GM19372 (cell line): ENCODE measurements at regions not wholly inside any gene's neighbourhood (a gene's known extent, or its start where the extent isn't known, plus 50 kb on each side); places are given as distances from the start of the nearest gene placed in this dataset.
"Not testable (repeated sequence)": the region's sequence is repeated elsewhere in the genome, so short reads cannot be mapped to it uniquely, and the experiment has no call there.

Source experiments
- ATAC-seq: cut with Tn5 transposase; IDR thresholded peaks from one replicate; pipeline ENCODE4 v1.9.1; 2021; ENCODE audit warnings: mild to moderate bottlenecking, low read depth, moderate library complexity; ENCODE audit not compliant: unreplicated experiment

DNA sequence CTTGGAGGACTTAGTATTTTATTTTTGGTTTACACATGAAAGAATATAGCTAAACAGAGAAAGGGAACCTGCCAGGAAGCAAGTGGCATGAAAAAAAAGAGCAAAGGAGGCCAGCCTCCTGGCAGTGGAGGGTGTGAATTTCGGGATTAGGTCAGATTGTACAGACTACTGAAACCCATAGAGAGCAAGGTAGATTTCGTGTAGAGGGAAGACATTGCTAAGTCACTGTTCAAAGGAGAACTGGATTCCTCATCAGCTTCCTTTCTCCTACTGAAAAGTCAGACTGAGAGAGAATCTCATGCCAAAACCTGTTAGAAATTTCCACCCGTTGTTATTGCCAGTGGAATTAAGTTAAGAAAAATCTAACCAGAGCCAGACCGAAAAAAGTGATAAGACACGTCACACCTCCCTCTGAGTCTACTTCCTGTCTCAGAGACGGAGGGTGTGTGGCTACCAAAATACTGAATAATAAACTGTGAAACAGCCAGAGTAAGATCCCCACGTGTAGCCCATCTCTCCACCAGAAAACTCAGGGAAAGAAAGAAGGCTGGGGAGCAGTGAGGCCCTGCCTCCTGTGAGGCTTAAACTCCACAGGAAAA is 118.8 kb downstream of the SKIDA1 start:
- no peak for ATAC-seq

DNA sequence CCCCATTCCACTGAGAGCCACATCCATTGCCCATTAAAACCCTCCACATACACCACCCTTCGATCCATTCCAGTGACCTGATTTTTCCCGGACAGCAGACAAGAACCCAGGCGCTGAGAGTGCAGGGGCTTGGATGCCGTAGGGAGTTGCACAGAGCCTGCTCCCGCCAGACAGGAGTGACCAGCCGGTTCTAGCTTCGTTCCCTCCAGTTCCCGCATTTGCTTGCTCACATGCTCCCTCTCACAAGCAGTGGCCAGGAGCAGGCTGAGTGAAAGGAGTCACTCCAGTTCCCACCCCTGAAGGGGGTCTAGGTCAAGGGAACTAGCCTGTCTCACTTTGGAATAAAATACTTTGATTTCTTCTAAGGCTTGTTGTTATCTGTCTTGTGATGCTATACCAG is 119.5 kb downstream of the SKIDA1 start:
- no peak for ATAC-seq

DNA sequence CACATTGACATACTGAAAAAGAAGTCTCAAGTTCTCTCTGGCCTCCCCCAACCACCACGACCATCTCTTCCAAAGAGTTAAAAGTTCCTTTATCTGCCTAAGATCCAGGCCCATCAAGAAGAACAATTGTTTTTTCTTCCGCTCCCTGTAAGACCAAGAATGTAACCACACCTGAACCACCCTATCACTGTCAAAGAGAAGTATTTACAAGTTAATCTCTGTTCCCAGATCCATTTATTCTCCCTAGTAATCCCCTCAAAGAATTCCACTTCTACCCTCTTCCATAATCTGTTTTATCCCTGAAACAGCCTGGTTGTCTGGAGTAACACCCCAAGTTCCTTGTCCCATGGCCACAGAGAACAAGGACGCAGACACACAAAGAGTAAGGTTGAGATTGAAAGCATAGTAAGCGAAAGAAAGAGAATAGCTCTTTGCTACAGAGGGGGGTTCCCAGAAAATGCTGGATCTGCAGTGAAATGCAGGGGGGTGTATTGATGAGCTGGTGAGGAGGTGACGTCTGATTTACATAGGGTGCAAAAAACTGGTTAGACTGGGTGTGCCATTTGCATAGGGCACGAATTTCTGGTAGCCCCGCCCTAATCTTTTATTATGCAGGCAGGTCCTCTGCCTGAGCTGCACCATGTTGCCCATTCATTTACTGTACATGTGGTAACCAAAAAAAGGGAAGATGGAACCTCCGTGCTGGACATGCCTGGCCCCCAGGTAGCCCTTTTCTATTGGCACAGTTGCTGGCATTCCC is 122.0 kb downstream of the SKIDA1 start:
- no peak for ATAC-seq

DNA sequence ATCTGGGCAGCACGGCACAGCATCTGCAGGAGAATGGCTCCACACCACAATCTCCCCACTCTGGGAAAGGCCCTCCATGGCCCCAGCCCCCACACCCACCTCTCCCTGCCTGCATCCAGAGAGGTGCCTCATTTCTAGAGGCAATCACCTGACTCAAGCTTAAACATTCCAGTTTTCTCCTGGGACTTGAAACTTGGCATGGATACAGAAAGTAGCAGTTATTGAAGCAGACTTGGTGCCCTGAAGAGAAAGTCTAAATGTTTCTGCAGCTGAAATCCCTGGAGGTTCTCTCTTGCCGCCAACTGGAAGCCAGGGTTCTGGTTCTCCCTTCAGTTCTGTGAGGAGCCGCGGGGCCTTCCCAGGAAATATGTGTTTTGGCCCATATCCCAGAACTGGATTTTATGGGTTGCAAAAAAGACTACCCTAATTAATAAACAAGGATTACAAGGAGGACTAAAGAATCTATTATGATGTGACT is 122.8 kb downstream of the SKIDA1 start:
- ATAC-seq = no peak

DNA sequence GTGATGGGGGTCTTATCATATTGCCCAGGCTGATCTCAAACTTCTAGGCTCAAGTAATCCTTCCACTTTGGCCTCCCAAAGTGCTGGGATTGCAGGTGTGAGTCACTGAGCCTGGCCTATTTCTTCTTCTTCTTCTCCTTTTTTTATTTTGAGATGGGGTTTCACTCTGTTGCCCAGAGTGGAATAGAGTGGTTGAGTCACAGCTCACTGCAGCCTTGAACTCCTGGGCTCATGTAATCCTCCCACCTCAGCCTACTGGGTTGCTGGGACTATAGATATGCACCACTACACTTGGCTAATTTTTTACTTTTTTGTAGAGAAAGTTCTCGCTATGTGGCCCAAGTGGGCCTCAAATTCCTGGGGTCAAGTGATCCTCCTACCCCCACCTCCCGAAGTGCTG is 124.3 kb downstream of the SKIDA1 start:
- no peak for ATAC-seq

DNA sequence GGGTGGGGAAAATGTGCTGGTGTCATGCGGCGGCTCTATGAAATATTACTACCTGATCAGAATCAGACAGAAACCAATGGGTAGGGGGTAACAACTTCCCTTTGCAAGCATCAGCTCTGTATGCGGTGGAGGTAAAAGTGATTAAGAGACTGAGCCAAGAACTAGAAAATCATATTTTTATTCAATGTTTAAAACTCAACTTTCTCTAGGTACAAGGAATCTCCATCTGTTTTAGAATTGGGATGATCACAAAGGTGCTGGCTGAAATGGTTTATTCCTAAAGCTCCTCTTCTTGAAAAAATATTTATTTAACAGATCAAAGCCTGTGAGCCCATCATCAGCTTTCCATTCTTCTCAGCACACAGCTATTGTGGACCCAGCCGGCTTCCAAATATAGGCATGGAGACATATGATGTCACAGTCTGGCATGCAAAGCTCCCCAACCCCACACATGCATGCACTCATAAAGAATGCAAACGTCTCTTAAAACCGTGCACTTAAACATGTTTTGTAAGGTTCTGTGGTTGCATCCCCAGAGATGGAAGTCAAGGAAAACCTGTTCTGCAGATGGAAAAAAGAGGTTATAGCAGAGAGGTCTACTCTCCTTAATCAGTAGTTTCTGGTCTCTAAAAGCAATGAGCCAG is 126.0 kb downstream of the SKIDA1 start:
- ATAC-seq = no peak

DNA sequence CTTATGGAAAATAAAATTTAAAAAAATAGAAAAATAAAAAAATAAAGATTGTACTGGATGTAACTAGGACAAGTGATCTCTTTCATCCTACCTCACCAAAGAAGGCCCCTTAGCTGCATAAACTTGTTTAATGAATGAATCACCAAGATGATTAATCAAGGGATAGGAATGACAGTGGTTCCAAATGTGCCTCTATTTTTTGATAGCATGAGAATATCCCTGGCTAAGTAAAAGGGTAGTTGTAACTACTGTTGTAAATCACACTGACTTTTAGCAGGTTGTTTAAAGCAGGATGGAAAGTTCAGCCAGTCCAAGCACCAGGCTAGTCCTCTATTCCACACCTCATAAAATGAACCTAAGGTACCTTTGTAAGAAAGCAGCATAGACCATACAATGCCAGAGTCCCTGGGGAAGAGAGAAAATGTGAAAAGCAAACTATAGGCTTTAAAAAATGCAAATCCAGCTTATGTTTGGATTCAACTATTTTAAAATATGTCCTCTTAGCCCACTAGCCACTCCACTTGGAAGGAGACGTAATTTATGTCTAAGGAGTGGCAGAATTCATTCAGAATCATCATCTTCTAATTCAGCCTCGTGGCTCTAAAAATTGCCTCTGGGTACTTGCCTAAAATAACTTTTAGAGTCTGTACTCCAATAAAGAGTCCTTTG is 126.8 kb downstream of the SKIDA1 start:
- no peak for ATAC-seq

DNA sequence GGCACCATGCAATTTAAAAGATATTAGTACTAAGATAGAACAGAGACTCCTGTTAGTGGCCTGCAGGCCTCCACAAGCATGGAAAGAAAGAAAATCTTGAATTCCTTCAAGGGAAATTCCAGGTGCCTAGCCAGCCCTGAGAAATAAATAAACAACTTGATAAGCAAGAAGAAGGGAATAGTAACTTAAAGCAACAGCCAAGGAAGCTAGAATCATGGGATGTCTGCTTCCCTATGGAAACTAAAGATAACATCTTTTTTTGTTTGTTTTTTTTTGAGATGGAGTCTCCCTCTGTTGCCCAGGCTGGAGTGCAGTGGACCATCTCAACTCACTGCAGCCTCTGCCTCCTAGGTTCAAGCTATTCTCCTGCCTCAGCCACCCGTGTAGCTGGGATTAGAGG is 128.6 kb downstream of the SKIDA1 start:
- no peak for ATAC-seq

DNA sequence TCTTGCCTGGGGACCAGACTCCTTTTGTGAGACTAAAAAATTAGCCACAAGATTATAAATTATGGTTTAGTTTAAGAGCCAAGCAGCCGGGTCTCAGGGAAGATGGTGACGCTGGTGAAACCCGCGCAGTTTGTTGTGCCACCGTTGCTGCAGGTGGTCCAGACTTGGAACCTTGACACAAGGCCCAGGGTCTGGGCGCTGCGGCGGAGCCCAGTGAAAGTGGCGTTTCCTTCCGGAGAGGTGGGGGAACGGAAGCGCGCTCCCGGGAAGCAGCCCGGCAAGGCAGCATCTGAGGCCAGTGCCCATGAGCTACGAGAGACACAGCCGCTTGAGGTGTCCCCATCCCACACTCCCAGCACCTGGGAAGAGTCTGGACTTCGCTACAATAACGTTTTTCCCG is 131.6 kb downstream of the SKIDA1 start:
- no peak for ATAC-seq

DNA sequence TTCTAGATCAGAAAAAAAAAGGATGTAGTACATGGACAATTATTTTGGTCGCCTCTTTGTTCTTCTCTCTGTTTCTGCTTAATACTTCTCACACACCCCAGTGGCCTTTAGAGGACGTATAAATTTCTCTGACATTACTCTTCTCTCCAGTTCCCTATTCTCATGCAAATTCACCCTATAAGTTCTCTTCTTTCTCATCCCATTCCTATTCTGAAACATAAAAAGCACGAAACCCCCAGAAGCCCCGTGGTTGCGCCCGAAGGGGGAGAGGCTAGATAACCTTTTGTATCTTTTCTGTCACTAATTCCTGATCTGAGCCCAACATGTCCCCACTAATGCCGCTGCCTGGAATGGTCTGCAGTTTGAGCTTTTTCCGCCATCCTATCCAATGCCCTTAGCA is 136.9 kb downstream of the SKIDA1 start:
- no peak for ATAC-seq

DNA sequence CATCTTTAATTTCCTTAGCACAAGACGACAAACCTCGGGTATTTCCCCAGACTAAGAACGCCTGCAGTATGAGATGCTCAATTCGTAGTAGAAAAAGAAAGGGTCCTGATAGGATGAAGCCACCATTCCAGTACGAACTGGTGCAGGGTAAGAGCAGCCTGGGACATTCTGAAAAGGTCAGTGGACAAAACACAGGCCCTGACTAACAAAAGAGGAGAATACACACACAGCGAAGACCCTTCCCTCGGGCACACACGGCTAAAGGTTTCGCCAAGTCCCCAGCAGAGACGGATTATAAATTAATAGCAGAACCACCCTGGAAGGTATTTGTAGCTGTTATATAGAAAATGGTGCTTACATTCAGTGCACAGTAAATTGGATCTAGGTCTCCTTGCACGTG is 137.6 kb downstream of the SKIDA1 start:
- no peak for ATAC-seq

DNA sequence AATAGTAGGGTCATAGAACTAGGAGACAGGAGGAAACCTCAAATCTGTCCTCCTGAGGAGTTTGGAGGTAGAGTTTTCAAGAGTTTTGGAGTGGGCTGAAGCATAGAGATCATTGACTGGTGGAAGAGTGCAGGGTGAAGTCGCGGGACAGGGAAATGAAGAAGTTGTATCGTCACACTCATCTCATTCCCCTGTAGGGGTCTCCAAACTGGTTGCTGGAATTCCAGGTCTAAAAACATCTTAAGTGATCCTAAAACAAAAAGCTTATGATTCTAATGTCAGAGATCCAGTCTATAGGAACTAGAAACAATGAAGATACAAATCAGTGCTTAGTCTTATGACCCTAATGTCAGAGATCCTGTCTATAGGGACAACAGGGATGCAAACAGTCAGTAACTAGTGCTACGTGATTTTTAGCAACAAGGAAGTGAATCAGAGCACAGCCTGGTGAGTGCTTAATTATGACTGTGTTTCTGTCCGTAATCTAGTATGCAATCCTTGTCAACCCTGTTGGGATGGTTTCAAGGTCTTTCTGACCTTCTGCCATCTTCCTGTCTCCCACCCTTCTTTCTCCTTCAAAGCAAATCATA is 139.4 kb downstream of the SKIDA1 start:
- no peak for ATAC-seq

DNA sequence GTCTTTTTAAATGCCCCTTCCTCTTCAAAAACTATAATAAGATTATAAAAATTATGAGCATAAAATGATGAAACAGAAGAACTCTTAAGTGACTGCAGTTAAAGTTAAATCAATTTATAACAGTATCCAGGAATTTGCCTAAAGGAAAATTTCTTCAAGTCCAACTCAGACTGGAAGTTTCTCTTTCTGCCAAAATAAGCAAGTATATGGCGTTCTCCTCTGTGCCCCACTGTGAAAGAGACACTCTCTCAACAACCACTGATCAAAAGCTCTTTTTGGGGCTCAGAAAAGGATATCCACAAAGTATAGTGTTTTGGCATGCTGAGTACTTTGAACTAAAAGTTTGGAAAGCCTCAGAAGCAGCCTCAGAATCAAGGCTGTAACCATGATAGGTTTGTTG is 139.9 kb downstream of the SKIDA1 start:
- no peak for ATAC-seq

DNA sequence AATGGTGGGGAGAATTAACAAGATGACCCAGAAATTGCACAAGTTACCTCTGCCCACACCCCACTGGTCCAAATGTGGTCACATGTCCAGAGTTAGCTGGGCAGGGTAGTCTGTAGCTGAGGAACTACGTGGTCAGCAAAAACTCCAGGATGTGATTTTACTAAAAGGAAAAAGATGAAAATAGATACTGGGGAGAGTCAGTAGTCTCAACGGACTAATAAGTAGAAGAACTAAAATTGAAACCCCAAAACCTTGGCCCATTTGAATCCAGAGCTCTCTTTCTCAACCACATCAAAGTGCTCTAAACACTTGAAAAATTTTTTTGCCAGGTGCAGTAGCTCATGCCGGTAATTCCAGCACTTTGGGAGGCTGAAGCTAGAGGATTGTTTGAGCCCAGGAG is 146.3 kb downstream of the SKIDA1 start:
- no peak for ATAC-seq

DNA sequence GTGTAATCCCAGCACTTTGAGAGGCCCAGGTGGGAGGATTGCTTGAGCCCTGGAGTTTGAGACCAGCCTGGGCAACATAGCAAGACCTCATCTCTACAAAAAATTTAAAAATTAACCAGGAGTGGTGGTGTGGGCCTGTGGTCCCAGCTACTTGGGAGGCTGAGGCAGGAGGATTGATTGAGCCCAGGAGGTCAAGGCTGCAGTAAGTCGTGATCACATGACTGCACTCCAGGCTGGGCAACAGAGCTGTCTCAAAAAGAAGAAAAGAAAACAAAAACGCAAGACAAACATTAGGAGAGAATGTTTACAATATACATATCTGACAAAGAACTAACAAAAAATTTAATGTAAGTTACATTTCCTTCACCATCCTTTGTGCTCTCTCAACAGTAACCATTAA is 150.2 kb downstream of the SKIDA1 start:
- ATAC-seq = not testable (repeated sequence)

DNA sequence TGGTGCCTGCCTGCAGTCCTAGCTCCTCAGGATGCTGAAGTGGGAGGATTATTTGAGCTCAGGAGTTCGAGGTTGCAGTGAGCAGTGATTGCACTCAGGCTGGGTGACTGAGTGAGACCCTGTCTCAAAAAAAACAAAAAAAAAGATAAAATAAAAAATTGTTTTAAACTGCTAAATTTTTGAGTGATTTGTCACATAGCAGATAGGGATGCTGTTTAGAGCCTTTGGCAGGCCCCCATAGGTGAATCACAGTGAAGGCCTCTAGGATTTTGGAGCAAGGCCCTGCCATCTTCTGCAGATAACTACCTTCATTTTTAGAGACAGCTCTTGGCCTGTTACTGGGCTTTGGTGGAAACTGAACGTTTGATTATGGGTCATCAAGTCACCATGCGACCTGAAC is 151.6 kb downstream of the SKIDA1 start:
- ATAC-seq = not testable (repeated sequence)

DNA sequence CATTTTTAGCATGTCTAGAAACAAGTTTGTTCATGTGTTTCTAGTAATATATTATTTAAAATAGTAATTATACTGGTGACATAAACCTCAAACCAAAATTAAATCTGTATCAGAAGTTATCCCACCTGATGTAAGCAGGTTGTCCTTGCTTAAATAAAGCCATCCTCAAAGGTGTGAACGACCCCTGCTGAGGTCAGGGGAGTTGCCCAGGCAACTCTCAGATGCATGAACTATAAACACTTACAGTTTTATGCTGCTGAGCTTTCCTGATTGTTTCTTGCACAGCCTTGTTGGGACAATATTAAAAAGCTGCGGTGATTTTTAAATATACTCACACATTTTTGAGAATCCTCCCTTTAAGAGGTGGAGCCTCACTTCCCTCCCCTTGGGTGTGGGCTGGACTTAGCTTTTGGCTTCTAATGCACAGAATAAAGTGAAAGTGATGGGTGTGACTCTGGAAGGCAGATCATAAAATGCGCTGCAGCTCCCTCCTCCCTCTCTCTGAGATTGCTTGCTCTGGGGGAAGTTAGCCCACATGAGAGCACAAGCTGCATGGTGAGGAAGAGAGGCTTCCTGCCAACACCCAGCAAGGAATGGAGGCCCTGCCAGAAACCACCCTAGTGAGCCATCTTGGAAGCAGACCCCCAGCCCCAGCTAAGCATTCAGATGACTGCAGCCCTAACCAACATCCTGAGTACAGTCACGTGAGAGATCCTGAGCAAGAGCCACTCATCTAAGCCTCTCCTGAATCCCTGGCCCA is 152.7 kb downstream of the SKIDA1 start:
- peak; percentile 82 for ATAC-seq

DNA sequence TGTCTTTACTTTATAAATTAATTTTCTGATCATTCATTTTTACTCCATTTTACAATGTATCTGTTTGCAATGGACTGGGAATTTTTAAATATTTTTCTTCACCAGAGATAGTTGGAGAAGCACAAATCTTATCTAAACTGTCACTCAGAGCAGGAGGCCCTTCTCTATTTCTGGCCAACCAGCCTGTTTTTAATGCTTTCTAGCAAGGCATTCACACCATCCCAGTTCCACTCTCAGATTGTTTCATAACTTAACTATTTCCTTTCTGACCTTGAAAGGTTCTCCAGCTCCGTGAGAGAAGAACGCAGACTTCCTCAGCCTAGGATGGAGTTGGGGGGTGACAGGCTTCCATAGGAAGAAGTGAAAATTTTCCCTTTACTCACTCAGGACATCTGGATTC is 155.8 kb downstream of the SKIDA1 start:
- no peak for ATAC-seq

DNA sequence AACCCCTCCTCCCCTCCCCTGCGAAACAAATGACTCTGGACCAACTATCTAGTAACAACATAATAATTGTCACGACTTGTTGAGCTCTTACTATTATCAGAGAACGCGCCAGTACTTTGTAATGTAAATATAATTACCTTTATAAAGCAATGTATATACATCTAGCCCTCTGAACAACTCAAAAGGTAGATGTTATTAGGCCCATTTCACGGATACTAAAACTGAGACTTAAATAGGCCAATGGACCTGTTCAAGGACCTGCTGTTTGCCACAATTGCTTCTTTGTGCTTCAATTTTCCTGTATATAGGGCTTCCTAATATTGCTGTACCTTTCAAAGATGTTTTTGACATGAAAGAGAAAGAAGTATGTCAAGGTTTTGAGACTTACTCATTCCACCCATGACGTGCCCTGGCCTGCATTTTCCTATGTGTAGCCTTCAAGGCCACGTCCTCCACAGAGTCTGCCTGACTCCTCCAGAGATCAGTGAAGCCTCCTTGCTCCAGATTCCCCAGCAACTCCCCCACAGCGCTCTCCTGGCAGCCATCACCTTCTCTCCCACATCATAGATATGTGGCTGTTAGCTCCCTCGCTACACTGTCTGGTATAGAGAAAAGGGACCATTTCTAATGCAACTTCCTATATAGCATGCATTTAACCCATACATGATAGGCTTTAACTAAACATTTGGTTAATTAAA is 156.6 kb downstream of the SKIDA1 start:
- no peak for ATAC-seq
